Neural progenitor cell (in vitro differentiated cells): ENCODE measurements at regions not wholly inside any gene's neighbourhood (a gene's known extent, or its start where the extent isn't known, plus 50 kb on each side); places are given as distances from the start of the nearest gene placed in this dataset.

Source experiments
- EZH2phosphoT487 ChIP-seq: fragments of 200-600 bp; sonication (generic); IDR thresholded peaks from 2 replicates; pipeline ENCODE4 v1.6.1; 2017; ENCODE audit warnings: antibody characterized with exemption
- TF ChIP-seq, protein P1 (sequence below): fragments of 200-600 bp; sonication (generic); IDR thresholded peaks from 2 replicates; pipeline ENCODE4 v1.5.1; 2017; ENCODE audit warnings: antibody characterized with exemption, mild to moderate bottlenecking

DNA sequence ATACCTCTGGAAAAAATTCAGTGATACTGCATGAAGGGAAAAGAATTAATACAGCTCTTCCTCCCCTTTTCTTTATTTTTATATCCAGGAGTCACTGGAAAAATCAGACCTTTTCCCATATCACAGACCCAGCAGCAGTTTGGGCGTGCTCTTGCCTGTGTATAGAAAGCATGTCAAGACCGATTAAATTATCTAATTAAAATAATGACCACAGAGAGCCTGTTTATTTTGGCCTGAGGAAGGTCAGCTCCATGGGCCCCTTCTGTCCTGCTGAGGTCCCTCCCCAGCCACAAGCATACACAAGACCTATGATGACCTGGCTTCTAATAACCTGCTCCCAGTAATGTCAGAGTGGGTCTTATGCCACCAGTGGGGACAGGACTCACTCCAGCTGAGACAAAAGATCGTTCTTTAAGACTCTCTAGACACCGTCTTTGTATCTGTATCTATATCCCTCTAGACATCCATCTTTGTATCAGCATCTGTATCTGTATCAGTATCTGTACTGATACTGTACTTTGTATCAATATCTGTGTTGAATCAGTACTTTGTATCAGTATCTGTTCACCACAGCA is 147.8 kb downstream of the VAPA start:
- TF ChIP-seq, protein P1, sequence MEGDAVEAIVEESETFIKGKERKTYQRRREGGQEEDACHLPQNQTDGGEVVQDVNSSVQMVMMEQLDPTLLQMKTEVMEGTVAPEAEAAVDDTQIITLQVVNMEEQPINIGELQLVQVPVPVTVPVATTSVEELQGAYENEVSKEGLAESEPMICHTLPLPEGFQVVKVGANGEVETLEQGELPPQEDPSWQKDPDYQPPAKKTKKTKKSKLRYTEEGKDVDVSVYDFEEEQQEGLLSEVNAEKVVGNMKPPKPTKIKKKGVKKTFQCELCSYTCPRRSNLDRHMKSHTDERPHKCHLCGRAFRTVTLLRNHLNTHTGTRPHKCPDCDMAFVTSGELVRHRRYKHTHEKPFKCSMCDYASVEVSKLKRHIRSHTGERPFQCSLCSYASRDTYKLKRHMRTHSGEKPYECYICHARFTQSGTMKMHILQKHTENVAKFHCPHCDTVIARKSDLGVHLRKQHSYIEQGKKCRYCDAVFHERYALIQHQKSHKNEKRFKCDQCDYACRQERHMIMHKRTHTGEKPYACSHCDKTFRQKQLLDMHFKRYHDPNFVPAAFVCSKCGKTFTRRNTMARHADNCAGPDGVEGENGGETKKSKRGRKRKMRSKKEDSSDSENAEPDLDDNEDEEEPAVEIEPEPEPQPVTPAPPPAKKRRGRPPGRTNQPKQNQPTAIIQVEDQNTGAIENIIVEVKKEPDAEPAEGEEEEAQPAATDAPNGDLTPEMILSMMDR, result no peak
- no peak for TF ChIP-seq EZH2phosphoT487
